ENCODE measurements at regions not wholly inside any gene's neighbourhood (a gene's known extent, or its start where the extent isn't known, plus 50 kb on each side); places are given as distances from the start of the nearest gene placed in this dataset.

DNA sequence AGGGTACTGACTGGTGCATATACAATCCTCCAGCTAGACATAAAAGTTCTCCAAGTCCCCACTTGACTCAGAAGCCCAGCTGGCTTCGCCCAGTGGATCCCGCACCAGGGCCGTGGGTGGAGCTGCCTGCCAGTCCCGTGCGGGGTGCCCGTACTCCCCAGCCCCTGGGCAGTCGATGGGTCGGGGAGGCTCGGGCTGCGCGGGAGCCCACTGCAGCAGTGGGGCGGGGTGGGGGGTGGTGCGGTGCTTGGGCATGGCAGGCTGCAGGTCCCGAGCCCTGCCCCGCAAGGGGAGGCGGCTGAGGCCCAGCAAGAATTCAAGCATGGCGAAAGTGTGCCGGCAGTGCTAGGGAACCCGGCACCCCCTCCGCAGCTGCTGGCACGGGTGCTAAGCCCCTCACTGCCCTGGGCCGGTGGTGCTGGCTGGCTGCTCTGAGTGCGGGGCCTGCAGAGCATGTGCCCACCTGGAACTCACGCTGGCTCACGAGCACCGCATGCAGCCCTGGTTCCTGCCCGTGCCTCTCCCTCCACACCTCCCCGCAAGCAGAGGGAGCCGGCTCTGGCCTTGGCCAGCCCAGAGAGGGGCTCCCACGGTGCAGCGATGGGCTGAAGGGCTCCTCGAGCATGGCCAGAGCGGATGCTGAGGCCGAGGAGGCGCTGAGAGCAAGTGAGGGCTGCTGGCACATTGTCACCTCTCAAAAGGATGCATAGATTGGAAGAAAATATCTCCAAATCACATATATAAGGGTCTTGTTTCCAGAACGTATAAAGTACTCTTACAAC lies 68.3 kb upstream of the PIK3R4 start:
- intact Hi-C loops (cut with micrococcal nuclease; ENCODE audit: unreplicated experiment) (no loop called here), in situ Hi-C loops (cut with MboI) (no loop called here)
- CTCF ChIA-PET = interaction anchor here (1.1 kb wide), 1 partner anchor 79 kb away, joined by 3 read pairs; the partner anchor contains the start of gene ATP2C1
- SMC1A ChIA-PET (ENCODE audit: uncharacterized antibody, unreplicated experiment) = interaction anchor here (0.9 kb wide), 1 partner anchor 55 kb away, joined by 3 read pairs; no protein-coding TSS in a partner anchor
- BruUV-seq (replicated peaks) = no TSS peak
- no peaks in the 10 kb centered on the region for H3K27me3 ChIP-seq (replicated peaks in 1 of 2; ENCODE audit: control insufficient read depth in 2 of 2, insufficient read depth in 2 of 2, low read length in 1 of 2)
- RAD21 ChIA-PET (ENCODE audit: unreplicated experiment) = no interaction called here
- no peak for FAIRE-seq
- POLR2A ChIA-PET = no interaction called here
- no peaks in the 10 kb centered on the region for H3K36me3 ChIP-seq (ENCODE audit: control insufficient read depth in 2 of 2, insufficient read depth in 2 of 2, low read length in 1 of 2)
- TF ChIP-seq SRF (IDR thresholded peaks at IDR 0.05; ENCODE audit: low read depth in 2 of 2, low read length in 2 of 2) = no peak
- no peak for TF ChIP-seq NBN (IDR thresholded peaks at IDR 0.05)
- TF ChIP-seq, protein P1, sequence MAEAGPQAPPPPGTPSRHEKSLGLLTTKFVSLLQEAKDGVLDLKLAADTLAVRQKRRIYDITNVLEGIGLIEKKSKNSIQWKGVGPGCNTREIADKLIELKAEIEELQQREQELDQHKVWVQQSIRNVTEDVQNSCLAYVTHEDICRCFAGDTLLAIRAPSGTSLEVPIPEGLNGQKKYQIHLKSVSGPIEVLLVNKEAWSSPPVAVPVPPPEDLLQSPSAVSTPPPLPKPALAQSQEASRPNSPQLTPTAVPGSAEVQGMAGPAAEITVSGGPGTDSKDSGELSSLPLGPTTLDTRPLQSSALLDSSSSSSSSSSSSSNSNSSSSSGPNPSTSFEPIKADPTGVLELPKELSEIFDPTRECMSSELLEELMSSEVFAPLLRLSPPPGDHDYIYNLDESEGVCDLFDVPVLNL (IDR thresholded peaks at IDR 0.05; ENCODE audit: low read depth, low read length) = no peak
- no peak for TF ChIP-seq MYC (IDR thresholded peaks at IDR 0.05; ENCODE audit: insufficient read depth, insufficient read length, insufficient replicate concordance, low read length, severe bottlenecking)
- no peak for TF ChIP-seq TCF3 (IDR thresholded peaks at IDR 0.05; ENCODE audit: borderline replicate concordance, insufficient read depth, low read depth, low read length)
- TF ChIP-seq SIX5 (IDR thresholded peaks at IDR 0.05; ENCODE audit: low read depth, low read length, severe bottlenecking) = no peak
- TF ChIP-seq, protein P2, sequence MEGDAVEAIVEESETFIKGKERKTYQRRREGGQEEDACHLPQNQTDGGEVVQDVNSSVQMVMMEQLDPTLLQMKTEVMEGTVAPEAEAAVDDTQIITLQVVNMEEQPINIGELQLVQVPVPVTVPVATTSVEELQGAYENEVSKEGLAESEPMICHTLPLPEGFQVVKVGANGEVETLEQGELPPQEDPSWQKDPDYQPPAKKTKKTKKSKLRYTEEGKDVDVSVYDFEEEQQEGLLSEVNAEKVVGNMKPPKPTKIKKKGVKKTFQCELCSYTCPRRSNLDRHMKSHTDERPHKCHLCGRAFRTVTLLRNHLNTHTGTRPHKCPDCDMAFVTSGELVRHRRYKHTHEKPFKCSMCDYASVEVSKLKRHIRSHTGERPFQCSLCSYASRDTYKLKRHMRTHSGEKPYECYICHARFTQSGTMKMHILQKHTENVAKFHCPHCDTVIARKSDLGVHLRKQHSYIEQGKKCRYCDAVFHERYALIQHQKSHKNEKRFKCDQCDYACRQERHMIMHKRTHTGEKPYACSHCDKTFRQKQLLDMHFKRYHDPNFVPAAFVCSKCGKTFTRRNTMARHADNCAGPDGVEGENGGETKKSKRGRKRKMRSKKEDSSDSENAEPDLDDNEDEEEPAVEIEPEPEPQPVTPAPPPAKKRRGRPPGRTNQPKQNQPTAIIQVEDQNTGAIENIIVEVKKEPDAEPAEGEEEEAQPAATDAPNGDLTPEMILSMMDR (IDR thresholded peaks at IDR 0.05 in 2 of 3, conservative IDR thresholded peaks at IDR 0.05 in 1 of 3; ENCODE audit: control insufficient read depth in 2 of 3, extremely low read depth in 1 of 3, insufficient read depth in 1 of 3, low read depth in 3 of 3, low read length in 3 of 3) = no peak
- no peak for TF ChIP-seq JUNB (IDR thresholded peaks at IDR 0.05)
- TF ChIP-seq, protein P3, sequence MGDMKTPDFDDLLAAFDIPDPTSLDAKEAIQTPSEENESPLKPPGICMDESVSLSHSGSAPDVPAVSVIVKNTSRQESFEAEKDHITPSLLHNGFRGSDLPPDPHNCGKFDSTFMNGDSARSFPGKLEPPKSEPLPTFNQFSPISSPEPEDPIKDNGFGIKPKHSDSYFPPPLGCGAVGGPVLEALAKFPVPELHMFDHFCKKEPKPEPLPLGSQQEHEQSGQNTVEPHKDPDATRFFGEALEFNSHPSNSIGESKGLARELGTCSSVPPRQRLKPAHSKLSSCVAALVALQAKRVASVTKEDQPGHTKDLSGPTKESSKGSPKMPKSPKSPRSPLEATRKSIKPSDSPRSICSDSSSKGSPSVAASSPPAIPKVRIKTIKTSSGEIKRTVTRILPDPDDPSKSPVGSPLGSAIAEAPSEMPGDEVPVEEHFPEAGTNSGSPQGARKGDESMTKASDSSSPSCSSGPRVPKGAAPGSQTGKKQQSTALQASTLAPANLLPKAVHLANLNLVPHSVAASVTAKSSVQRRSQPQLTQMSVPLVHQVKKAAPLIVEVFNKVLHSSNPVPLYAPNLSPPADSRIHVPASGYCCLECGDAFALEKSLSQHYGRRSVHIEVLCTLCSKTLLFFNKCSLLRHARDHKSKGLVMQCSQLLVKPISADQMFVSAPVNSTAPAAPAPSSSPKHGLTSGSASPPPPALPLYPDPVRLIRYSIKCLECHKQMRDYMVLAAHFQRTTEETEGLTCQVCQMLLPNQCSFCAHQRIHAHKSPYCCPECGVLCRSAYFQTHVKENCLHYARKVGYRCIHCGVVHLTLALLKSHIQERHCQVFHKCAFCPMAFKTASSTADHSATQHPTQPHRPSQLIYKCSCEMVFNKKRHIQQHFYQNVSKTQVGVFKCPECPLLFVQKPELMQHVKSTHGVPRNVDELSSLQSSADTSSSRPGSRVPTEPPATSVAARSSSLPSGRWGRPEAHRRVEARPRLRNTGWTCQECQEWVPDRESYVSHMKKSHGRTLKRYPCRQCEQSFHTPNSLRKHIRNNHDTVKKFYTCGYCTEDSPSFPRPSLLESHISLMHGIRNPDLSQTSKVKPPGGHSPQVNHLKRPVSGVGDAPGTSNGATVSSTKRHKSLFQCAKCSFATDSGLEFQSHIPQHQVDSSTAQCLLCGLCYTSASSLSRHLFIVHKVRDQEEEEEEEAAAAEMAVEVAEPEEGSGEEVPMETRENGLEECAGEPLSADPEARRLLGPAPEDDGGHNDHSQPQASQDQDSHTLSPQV (IDR thresholded peaks at IDR 0.05) = no peak
- TF ChIP-seq CHD2 (IDR thresholded peaks at IDR 0.05; ENCODE audit: borderline replicate concordance, low read depth, low read length) = no peak
- no peak for TF ChIP-seq SUZ12 (IDR thresholded peaks at IDR 0.05; ENCODE audit: unreplicated experiment)
- TF ChIP-seq POLR2AphosphoS5 (IDR thresholded peaks at IDR 0.05; ENCODE audit: low read length) = no peak
- no peaks in the 10 kb centered on the region for H3K4me1 ChIP-seq (ENCODE audit: control insufficient read depth, insufficient read depth, low read length)
- H3K4me3 ChIP-seq = no peak overlapping the region
- H3K27ac ChIP-seq (ENCODE audit: control insufficient read depth, insufficient read depth) = no peak overlapping the region
- H3K9ac ChIP-seq (ENCODE audit: control insufficient read depth, insufficient read depth, low read length) = no peak overlapping the region
- DNase-seq (ENCODE audit: low read depth, low spot score) = no peak
- no peaks in the 10 kb centered on the region for H4K20me1 ChIP-seq (ENCODE audit: control insufficient read depth, insufficient read depth)
- H2AFZ ChIP-seq (ENCODE audit: control insufficient read depth, low read depth, low read length) = no peak overlapping the region
- no peak overlapping the region for H3K4me2 ChIP-seq (ENCODE audit: control insufficient read depth, insufficient read depth)
- H3K9me3 ChIP-seq (replicated peaks; ENCODE audit: control insufficient read depth, insufficient read depth, low read length) = no peaks in the 10 kb centered on the region; the same call in 2 of the 3 replicates
- no peak for ATAC-seq
- WGBS (ENCODE audit: insufficient coverage, insufficient replicate concordance, low lambda C conversion rate, missing lambda C conversion rate) = 69% methylated on average over 36 of the region's 36 CpGs
- H3K79me2 ChIP-seq (ENCODE audit: control insufficient read depth, insufficient read depth, low read length) = no peaks in the 10 kb centered on the region

Measured in GM12878 (cell line).